ENCODE measurements at regions not wholly inside any gene's neighbourhood (a gene's known extent, or its start where the extent isn't known, plus 50 kb on each side); places are given as distances from the start of the nearest gene placed in this dataset.
A peak's percentile ranks its signal among the peaks of the same experiment; 100 is the strongest.

DNA sequence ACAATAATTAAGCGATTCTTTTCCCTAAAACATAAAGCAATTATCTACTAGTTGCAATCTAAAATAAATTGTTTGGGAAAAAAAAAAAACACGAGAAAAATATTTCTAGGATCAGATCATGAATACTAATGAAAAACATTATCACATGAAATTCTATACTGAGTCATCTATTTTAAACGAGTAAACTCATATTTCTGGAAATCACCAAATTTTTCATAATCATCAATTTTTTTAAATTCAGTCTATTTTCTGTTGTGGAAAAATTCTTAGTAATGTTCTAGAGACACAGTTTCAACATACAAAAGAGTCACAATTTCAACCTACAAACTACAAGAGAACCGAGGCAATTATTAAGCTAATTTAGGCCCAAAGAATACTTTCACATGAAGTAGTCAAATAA, 245.6 kb upstream of the SOX5 start:
- H3K4me2 ChIP-seq (ENCODE audit: low read depth, low read length), result no peak overlapping the region
- FAIRE-seq, result no peak
- no peak overlapping the region for H2AFZ ChIP-seq (ENCODE audit: low read length)
- no TSS peak for BruUV-seq (replicated peaks)
- no peak overlapping the region for H3K9ac ChIP-seq (ENCODE audit: insufficient read depth, low read depth, low read length)
- H3K4me3 ChIP-seq (replicated peaks in 1 of 3; ENCODE audit: insufficient read depth in 1 of 3, low read depth in 2 of 3, low read length in 3 of 3), result no peak overlapping the region
- H3K4me1 ChIP-seq (ENCODE audit: insufficient read depth, low read length), result no peaks in the 10 kb centered on the region
- ChIA-PET CTCF (ENCODE audit: low intra/inter-chr PET ratio, low total read pairs) (no interaction called here), POLR2A (no interaction called here)
- WGBS (ENCODE audit: low lambda C conversion rate), result 34% methylated on average over 4 of the region's 4 CpGs
- intact Hi-C loops (cut with micrococcal nuclease; ENCODE audit: unreplicated experiment) (no loop called here), in situ Hi-C loops (cut with HindIII; ENCODE audit: extremely low pct_ligation_motif_present, low pct_unique_long_range_greater_than_20kb) (no loop called here)
- no peaks in the 10 kb centered on the region for H3K9me3 ChIP-seq (ENCODE audit: low read length)
- no peak for DNase-seq (ENCODE audit: low spot score)
- no peaks in the 10 kb centered on the region for H3K36me3 ChIP-seq (replicated peaks in 1 of 2; ENCODE audit: control insufficient read depth in 1 of 2, insufficient read depth in 2 of 2, low read length in 2 of 2)
- no peaks in the 10 kb centered on the region for H4K20me1 ChIP-seq (ENCODE audit: insufficient read depth, low read length)
- ATAC-seq, result no peak
- TF ChIP-seq ZNF775 (CRISPR knock-in tag; IDR thresholded peaks at IDR 0.05; ENCODE audit: borderline replicate concordance) (no peak), MAFK (conservative IDR thresholded peaks at IDR 0.05 in 1 of 2, IDR thresholded peaks at IDR 0.05 in 1 of 2; ENCODE audit: low read length in 2 of 2) (peak in 1 of 2 experiments; percentile 62; a peak in 2 of 4 replicates), MAFF (IDR thresholded peaks at IDR 0.05; ENCODE audit: low read depth, low read length) (0 out of 2 replicates have a peak, but pooled peaks have one; percentile 10)
- H3K27me3 ChIP-seq (ENCODE audit: control insufficient read depth in 1 of 2, insufficient read depth in 2 of 2, low read length in 2 of 2), result peaks cover 0 to 7% of the 10 kb centered on the region in 2 experiments; a peak in 1 of 5 replicates
- H3K79me2 ChIP-seq (ENCODE audit: insufficient read depth, low read length), result no peaks in the 10 kb centered on the region
- no peak overlapping the region for H3K27ac ChIP-seq (ENCODE audit: extremely low read length, insufficient read depth, low read length)

DNA sequence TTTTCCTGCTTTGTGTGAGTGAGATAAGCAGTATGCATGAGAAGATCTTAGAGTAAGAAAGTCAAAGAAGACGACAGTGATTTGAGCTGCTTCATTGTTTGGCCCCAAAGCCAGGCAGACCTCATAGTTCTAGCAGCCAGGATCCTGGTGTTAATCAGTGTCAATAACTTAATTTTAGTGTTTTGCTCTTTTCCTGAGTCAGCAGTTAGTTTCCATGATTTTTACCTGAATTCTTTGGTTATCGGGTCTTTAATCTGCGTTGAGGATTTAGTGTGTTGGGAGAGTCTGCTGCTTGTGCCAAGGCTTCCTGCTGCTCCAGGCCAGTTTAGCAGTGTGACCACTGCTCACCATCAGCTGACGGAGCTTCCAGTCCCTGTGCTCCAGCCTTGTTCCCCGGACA, 241.6 kb upstream of the SOX5 start:
- Histone ChIP-seq H3K27me3 (ENCODE audit: control insufficient read depth in 1 of 2, insufficient read depth in 2 of 2, low read length in 2 of 2) (no peaks in the 10 kb centered on the region), H3K36me3 (replicated peaks in 1 of 2; ENCODE audit: control insufficient read depth in 1 of 2, insufficient read depth in 2 of 2, low read length in 2 of 2) (no peaks in the 10 kb centered on the region), H3K4me2 (ENCODE audit: low read depth, low read length) (no peak overlapping the region), H3K9ac (ENCODE audit: insufficient read depth, low read depth, low read length) (no peak overlapping the region), H3K9me3 (ENCODE audit: low read length) (no peaks in the 10 kb centered on the region), H3K4me3 (replicated peaks in 1 of 3; ENCODE audit: insufficient read depth in 1 of 3, low read depth in 2 of 3, low read length in 3 of 3) (no peak overlapping the region), H2AFZ (ENCODE audit: low read length) (no peak overlapping the region), H3K79me2 (ENCODE audit: insufficient read depth, low read length) (no peaks in the 10 kb centered on the region), H4K20me1 (ENCODE audit: insufficient read depth, low read length) (no peaks in the 10 kb centered on the region), H3K4me1 (ENCODE audit: insufficient read depth, low read length) (no peaks in the 10 kb centered on the region), H3K27ac (ENCODE audit: extremely low read length, insufficient read depth, low read length) (no peak overlapping the region)
- no TSS peak for BruUV-seq (replicated peaks)
- POLR2A ChIA-PET, result no interaction called here
- TF ChIP-seq MAFF (IDR thresholded peaks at IDR 0.05; ENCODE audit: low read depth, low read length), result peak; percentile 86
- TF ChIP-seq ZFP36 (IDR thresholded peaks at IDR 0.05; ENCODE audit: borderline replicate concordance, low read depth, low read length, partially characterized antibody), result no peak
- peak; percentile 73 to 93 for TF ChIP-seq MAFK (conservative IDR thresholded peaks at IDR 0.05 in 1 of 2, IDR thresholded peaks at IDR 0.05 in 1 of 2; ENCODE audit: low read length in 2 of 2)
- FAIRE-seq (no peak), ATAC-seq (no peak), DNase-seq (ENCODE audit: low spot score) (no peak)
- CTCF ChIA-PET (ENCODE audit: low intra/inter-chr PET ratio, low total read pairs), result no interaction called here
- in situ Hi-C loops (cut with HindIII; ENCODE audit: extremely low pct_ligation_motif_present, low pct_unique_long_range_greater_than_20kb) (no loop called here), intact Hi-C loops (cut with micrococcal nuclease; ENCODE audit: unreplicated experiment) (no loop called here)
- 60% methylated on average over 3 of the region's 5 CpGs for WGBS (ENCODE audit: low lambda C conversion rate)

All from HepG2 (cell line).